HT1080 (cell line): ENCODE measurements at regions not wholly inside any gene's neighbourhood (a gene's known extent, or its start where the extent isn't known, plus 50 kb on each side); places are given as distances from the start of the nearest gene placed in this dataset.
"Not testable (repeated sequence)": the region's sequence is repeated elsewhere in the genome, so short reads cannot be mapped to it uniquely, and the experiment has no call there.

ENCODE experiments used
- DNase-seq: peaks from one replicate; pipeline ENCODE4 v3.0.0-alpha.2; 2015; ENCODE audit warnings: low read depth

- no peak for DNase-seq
These were observed 126.2 kb downstream of the CD164 start for GRCh38 chr6:109255946-109256640.

GRCh38 chr6:109255087-109255486 lies 127.2 kb downstream of the CD164 start:
- DNase-seq, result no peak

- no peak for DNase-seq
These were observed 128.9 kb downstream of the CD164 start for GRCh38 chr6:109253366-109253765.

GRCh38 chr6:109252261-109253041 lies 129.8 kb downstream of the CD164 start:
- DNase-seq, result no peak

- no peak for DNase-seq
These were observed 130.4 kb downstream of the CD164 start for GRCh38 chr6:109251839-109252238.

- DNase-seq, result not testable (repeated sequence)
These were observed 131.6 kb downstream of the CD164 start for GRCh38 chr6:109250544-109251156.

GRCh38 chr6:109243863-109244825 lies 138.1 kb downstream of the CD164 start:
- no peak for DNase-seq

GRCh38 chr6:109242925-109243324 lies 139.3 kb downstream of the CD164 start:
- DNase-seq, result no peak

GRCh38 chr6:109242029-109242428 lies 140.2 kb downstream of the CD164 start:
- DNase-seq, result no peak

- peak; percentile 29 for DNase-seq
These were observed 141.1 kb downstream of the CD164 start for GRCh38 chr6:109241199-109241598.

- no peak for DNase-seq
These were observed 141.7 kb downstream of the CD164 start for GRCh38 chr6:109240370-109241084.

- DNase-seq, result no peak
These were observed 142.5 kb downstream of the CD164 start for GRCh38 chr6:109239651-109240321.

GRCh38 chr6:109239160-109239559 lies 143.1 kb downstream of the CD164 start:
- no peak for DNase-seq

GRCh38 chr6:109238396-109238795 lies 143.1 kb downstream of the CEP57L1 start:
- DNase-seq, result no peak

GRCh38 chr6:109237986-109238329 lies 142.7 kb downstream of the CEP57L1 start:
- DNase-seq, result no peak

GRCh38 chr6:109237077-109237985 lies 142.0 kb downstream of the CEP57L1 start:
- DNase-seq, result peak; percentile 30

- no peak for DNase-seq
These were observed 141.1 kb downstream of the CEP57L1 start for GRCh38 chr6:109236115-109237076.
